SH-SY5Y (cell line): ENCODE measurements at regions not wholly inside any gene's neighbourhood (a gene's known extent, or its start where the extent isn't known, plus 50 kb on each side); places are given as distances from the start of the nearest gene placed in this dataset.

ENCODE experiments used
- GATA2 ChIP-seq: IDR thresholded peaks from 2 replicates; pipeline ENCODE4 v1.6.1; 2011; ENCODE audit warnings: mild to moderate bottlenecking, low read depth, low read length
- GATA3 ChIP-seq: IDR thresholded peaks from 2 replicates; pipeline ENCODE4 v1.6.1; 2011; ENCODE audit warnings: low read depth, mild to moderate bottlenecking, low read length, moderate library complexity

DNA sequence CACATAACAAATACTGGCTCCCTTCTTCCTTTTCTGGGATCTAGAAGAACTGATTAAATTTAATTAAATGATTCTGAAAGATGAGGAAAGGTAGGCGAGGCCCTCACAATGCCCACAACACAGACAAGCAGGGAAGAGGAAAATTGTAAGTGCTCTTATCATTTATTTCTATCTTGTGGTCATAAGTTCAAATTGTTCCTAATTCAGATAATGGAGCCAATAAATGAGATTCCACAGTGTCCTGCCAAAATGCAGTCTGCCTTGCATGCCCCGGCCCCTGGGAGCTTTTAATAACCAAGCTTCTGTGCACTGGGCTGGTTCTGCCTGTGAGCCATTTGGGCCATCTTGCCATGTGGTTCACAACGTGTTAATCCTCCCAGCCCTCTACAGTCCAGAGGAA, 97.0 kb downstream of the CMC2 start:
- TF ChIP-seq GATA2 = peak; percentile 62
- no peak for TF ChIP-seq GATA3
